ENCODE measurements at regions not wholly inside any gene's neighbourhood (a gene's known extent, or its start where the extent isn't known, plus 50 kb on each side); places are given as distances from the start of the nearest gene placed in this dataset.
"Not testable (repeated sequence)": the region's sequence is repeated elsewhere in the genome, so short reads cannot be mapped to it uniquely, and the experiment has no call there.

- DNase-seq, result no peak
- H3K4me3 Mint-ChIP-seq, result no peak overlapping the region
Measured at GRCh38 chr6:120804612-120805011, 529.7 kb downstream of the TBC1D32 start.

GRCh38 chr6:120786682-120787081 is 547.6 kb downstream of the TBC1D32 start:
- Mint-ChIP-seq H3K4me3 (no peak overlapping the region), H3K36me3 (ENCODE audit: low read depth) (no peaks in the 10 kb centered on the region), H3K27me3 (no peaks in the 10 kb centered on the region), H3K4me1 (ENCODE audit: low read depth) (no peaks in the 10 kb centered on the region), H3K9me3 (no peaks in the 10 kb centered on the region), H3K27ac (no peak overlapping the region)
- DNase-seq, result no peak

More at GRCh38 chr6:120804612-120805011, 529.7 kb downstream of the TBC1D32 start:
- no peak overlapping the region for H3K27ac Mint-ChIP-seq
- no peaks in the 10 kb centered on the region for H3K4me1 Mint-ChIP-seq (ENCODE audit: low read depth)
- no peaks in the 10 kb centered on the region for H3K36me3 Mint-ChIP-seq (ENCODE audit: low read depth)
- H3K27me3 Mint-ChIP-seq, result no peaks in the 10 kb centered on the region
- H3K9me3 Mint-ChIP-seq, result peaks cover 2% of the 10 kb centered on the region

- H3K4me3 Mint-ChIP-seq, result no peak overlapping the region
Measured at GRCh38 chr6:120786256-120786655, 548.0 kb downstream of the TBC1D32 start.

DNA sequence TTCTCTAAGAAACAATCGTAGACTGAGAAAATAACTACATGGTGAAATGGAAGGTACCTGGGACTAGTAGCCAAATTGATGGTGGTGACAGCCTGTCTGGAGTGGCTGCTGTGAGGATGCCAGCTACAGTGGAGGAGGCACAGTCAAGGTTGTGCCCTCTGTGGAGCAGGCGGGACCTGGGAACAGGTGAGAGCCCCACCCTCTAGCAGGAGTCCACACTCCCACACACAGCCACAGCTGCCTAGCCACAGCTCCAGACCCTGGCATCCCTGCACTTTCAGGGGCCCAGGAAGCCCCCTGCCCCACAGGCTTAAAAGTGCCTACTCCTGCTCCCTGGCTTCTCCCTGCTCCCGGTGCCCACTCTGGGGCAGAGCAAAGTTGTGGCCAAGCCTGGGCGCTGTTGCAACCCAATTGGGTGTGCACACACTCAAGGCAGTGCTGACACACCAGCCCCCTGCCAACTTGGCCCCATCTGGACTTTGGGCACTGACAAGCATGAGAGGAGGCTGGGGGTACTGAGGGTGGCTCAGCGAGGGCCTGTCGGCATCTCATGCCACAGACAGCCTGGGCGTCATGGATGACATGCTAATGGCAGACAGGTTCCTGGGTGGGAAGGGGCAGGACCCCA is 548.7 kb downstream of the TBC1D32 start:
- Mint-ChIP-seq H3K4me3 (no peak overlapping the region), H3K4me1 (ENCODE audit: low read depth) (no peaks in the 10 kb centered on the region), H3K27me3 (no peaks in the 10 kb centered on the region), H3K36me3 (ENCODE audit: low read depth) (no peaks in the 10 kb centered on the region), H3K9me3 (no peaks in the 10 kb centered on the region), H3K27ac (no peak overlapping the region)
- no peak for DNase-seq

More at GRCh38 chr6:120786256-120786655, 548.0 kb downstream of the TBC1D32 start:
- no peaks in the 10 kb centered on the region for H3K36me3 Mint-ChIP-seq (ENCODE audit: low read depth)
- no peak overlapping the region for H3K27ac Mint-ChIP-seq
- H3K27me3 Mint-ChIP-seq, result no peaks in the 10 kb centered on the region
- H3K9me3 Mint-ChIP-seq, result no peaks in the 10 kb centered on the region
- H3K4me1 Mint-ChIP-seq (ENCODE audit: low read depth), result no peaks in the 10 kb centered on the region
- DNase-seq, result no peak

- Mint-ChIP-seq H3K4me3 (no peak overlapping the region), H3K36me3 (ENCODE audit: low read depth) (no peaks in the 10 kb centered on the region), H3K9me3 (no peaks in the 10 kb centered on the region), H3K27ac (no peak overlapping the region), H3K4me1 (ENCODE audit: low read depth) (no peaks in the 10 kb centered on the region), H3K27me3 (no peaks in the 10 kb centered on the region)
- DNase-seq, result no peak
Measured at GRCh38 chr6:120779441-120779840, 554.8 kb downstream of the TBC1D32 start.

- H3K27me3 Mint-ChIP-seq, result no peaks in the 10 kb centered on the region
- H3K9me3 Mint-ChIP-seq, result no peaks in the 10 kb centered on the region
- no peak overlapping the region for H3K27ac Mint-ChIP-seq
- H3K36me3 Mint-ChIP-seq (ENCODE audit: low read depth), result no peaks in the 10 kb centered on the region
- H3K4me3 Mint-ChIP-seq, result no peak overlapping the region
- H3K4me1 Mint-ChIP-seq (ENCODE audit: low read depth), result no peaks in the 10 kb centered on the region
- DNase-seq, result no peak
Measured at GRCh38 chr6:120775698-120776097, 558.6 kb downstream of the TBC1D32 start.

DNA sequence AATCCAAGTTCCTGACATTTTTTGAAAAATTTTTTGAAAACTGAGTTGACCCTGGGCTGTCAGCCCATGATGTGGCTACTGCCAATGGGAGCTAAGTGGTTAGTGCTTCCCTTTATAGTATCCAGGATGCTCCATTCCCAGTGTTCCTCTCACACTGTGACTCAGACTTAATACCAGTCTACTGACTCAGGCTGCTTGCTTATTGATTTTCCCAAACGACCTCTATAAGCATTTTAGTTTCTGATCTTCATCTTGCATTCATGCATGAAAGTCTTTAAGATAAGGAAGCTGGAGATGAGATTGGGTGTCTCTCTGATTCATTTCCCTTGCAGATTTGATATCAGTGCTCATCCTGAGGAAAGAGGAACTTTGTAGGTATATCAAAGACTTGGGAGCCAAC is 560.0 kb downstream of the TBC1D32 start:
- no peaks in the 10 kb centered on the region for H3K36me3 Mint-ChIP-seq (ENCODE audit: low read depth)
- DNase-seq, result no peak
- no peaks in the 10 kb centered on the region for H3K27me3 Mint-ChIP-seq
- H3K4me1 Mint-ChIP-seq (ENCODE audit: low read depth), result no peaks in the 10 kb centered on the region
- H3K4me3 Mint-ChIP-seq, result no peak overlapping the region
- no peak overlapping the region for H3K27ac Mint-ChIP-seq
- H3K9me3 Mint-ChIP-seq, result no peaks in the 10 kb centered on the region

DNA sequence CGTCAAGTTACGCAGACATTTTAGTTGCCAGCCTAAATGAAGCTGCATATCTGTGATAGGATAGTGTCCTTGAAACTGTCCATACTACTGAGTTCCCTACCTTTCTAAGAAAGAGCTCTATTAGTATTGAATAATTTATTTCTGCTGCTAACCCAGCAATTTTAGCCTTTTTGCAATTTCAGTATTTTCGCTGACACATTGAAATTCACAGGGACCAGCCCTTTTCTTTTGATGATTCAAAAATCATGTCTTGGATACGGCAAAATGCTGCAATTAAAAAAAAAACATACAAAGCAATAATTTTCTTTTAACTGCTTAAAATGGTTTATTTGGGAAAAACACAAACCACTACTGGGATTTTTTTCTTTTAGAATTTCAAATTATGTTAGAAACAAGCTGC is 563.3 kb downstream of the TBC1D32 start:
- Mint-ChIP-seq H3K4me1 (ENCODE audit: low read depth) (no peaks in the 10 kb centered on the region), H3K27me3 (no peaks in the 10 kb centered on the region), H3K4me3 (no peak overlapping the region), H3K27ac (no peak overlapping the region), H3K36me3 (ENCODE audit: low read depth) (no peaks in the 10 kb centered on the region), H3K9me3 (no peaks in the 10 kb centered on the region)
- no peak for DNase-seq

DNA sequence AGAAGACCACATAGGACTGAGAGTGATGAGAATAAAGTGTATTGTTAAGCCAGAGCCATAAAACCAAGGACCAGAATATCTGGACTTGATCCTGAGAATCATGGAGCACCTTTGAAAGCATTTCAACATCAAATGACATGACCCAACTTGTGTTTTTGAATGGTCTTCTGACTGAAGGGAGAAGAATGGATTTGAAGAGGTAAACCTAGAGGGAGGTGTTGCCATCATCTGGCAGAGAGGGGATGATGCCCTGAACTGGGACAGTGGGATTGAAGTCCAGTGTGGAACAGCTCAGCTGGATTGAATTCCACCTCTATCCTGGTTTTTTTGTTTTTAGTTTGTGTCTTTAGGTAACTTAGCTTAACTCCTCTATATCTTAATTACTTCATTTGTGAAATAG is 570.0 kb downstream of the TBC1D32 start:
- no peak overlapping the region for H3K27ac Mint-ChIP-seq
- H3K4me3 Mint-ChIP-seq, result no peak overlapping the region
- no peaks in the 10 kb centered on the region for H3K27me3 Mint-ChIP-seq
- no peaks in the 10 kb centered on the region for H3K4me1 Mint-ChIP-seq (ENCODE audit: low read depth)
- H3K36me3 Mint-ChIP-seq (ENCODE audit: low read depth), result no peaks in the 10 kb centered on the region
- H3K9me3 Mint-ChIP-seq, result no peaks in the 10 kb centered on the region
- DNase-seq, result no peak

GRCh38 chr6:120759570-120759969 is 574.7 kb downstream of the TBC1D32 start:
- Mint-ChIP-seq H3K36me3 (ENCODE audit: low read depth) (no peaks in the 10 kb centered on the region), H3K4me1 (ENCODE audit: low read depth) (no peaks in the 10 kb centered on the region), H3K9me3 (peaks cover 4% of the 10 kb centered on the region), H3K27me3 (no peaks in the 10 kb centered on the region), H3K4me3 (no peak overlapping the region), H3K27ac (no peak overlapping the region)
- DNase-seq, result no peak

- not testable (repeated sequence) for H3K4me1 Mint-ChIP-seq (ENCODE audit: low read depth); DNase-seq; H3K36me3 Mint-ChIP-seq (ENCODE audit: low read depth); H3K27me3 Mint-ChIP-seq; H3K9me3 Mint-ChIP-seq; H3K27ac Mint-ChIP-seq; H3K4me3 Mint-ChIP-seq
Measured at GRCh38 chr6:120748574-120748973, 585.7 kb downstream of the TBC1D32 start.

- no peaks in the 10 kb centered on the region for H3K36me3 Mint-ChIP-seq (ENCODE audit: low read depth)
- no peak for DNase-seq
- no peaks in the 10 kb centered on the region for H3K9me3 Mint-ChIP-seq
- no peak overlapping the region for H3K4me3 Mint-ChIP-seq
- no peaks in the 10 kb centered on the region for H3K27me3 Mint-ChIP-seq
- no peaks in the 10 kb centered on the region for H3K4me1 Mint-ChIP-seq (ENCODE audit: low read depth)
- H3K27ac Mint-ChIP-seq, result no peak overlapping the region
Measured at GRCh38 chr6:120736740-120737139, 597.5 kb downstream of the TBC1D32 start.

DNA sequence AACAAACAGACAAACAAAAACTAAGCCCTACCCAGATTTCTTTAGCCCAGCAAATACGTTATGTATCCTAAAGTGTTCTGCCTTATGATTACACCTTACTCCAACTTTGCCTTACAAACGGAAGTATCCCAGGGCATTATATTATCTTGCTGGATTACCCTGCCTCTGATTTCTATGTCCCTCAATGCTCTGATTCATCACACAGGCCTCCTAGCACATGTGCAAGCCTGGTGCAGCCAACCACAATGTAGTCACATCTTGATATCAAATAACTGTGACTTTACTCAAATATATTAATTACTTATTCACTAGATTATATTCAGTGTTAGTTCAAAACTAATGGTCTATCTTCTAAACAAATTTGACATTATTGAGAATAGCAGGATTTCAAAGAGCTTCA is 598.6 kb downstream of the TBC1D32 start:
- no peaks in the 10 kb centered on the region for H3K4me1 Mint-ChIP-seq (ENCODE audit: low read depth)
- no peaks in the 10 kb centered on the region for H3K36me3 Mint-ChIP-seq (ENCODE audit: low read depth)
- H3K4me3 Mint-ChIP-seq, result no peak overlapping the region
- no peaks in the 10 kb centered on the region for H3K27me3 Mint-ChIP-seq
- no peak overlapping the region for H3K27ac Mint-ChIP-seq
- DNase-seq, result no peak
- no peaks in the 10 kb centered on the region for H3K9me3 Mint-ChIP-seq

DNA sequence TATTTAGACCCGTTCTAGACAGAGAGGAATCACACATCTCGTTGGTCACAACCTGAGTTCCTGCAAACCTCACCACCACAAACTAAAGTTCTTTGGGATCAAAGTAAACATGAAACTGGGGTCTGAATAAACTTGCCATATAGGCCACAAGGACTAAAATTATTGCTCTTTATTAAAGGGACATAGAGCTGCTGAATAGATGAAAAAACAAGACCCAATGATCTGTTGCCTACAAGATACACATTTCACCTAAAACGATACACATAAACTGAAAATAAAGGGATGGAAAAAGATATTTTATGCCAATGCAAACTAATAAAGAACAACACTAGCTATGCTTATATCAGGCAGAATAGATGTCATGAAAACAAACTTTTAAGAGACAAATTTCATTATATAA is 623.0 kb downstream of the TBC1D32 start:
- Mint-ChIP-seq H3K9me3 (peaks cover 28% of the 10 kb centered on the region), H3K4me3 (no peak overlapping the region), H3K4me1 (ENCODE audit: low read depth) (no peaks in the 10 kb centered on the region), H3K27me3 (no peaks in the 10 kb centered on the region), H3K27ac (no peak overlapping the region), H3K36me3 (ENCODE audit: low read depth) (no peaks in the 10 kb centered on the region)
- DNase-seq, result no peak

GRCh38 chr6:120700001-120700400 is 634.3 kb downstream of the TBC1D32 start:
- Mint-ChIP-seq H3K36me3 (ENCODE audit: low read depth) (no peaks in the 10 kb centered on the region), H3K27me3 (no peaks in the 10 kb centered on the region), H3K4me3 (no peak overlapping the region), H3K27ac (no peak overlapping the region), H3K9me3 (peaks cover 4% of the 10 kb centered on the region), H3K4me1 (ENCODE audit: low read depth) (no peaks in the 10 kb centered on the region)
- DNase-seq, result no peak

- Mint-ChIP-seq H3K27ac (no peak overlapping the region), H3K9me3 (no peaks in the 10 kb centered on the region), H3K4me1 (ENCODE audit: low read depth) (no peaks in the 10 kb centered on the region), H3K4me3 (no peak overlapping the region), H3K27me3 (no peaks in the 10 kb centered on the region), H3K36me3 (ENCODE audit: low read depth) (no peaks in the 10 kb centered on the region)
- DNase-seq, result no peak
Measured at GRCh38 chr6:120686492-120686891, 647.8 kb downstream of the TBC1D32 start.
